Liver (tissue), 8 donors: ENCODE measurements at regions not wholly inside any gene's neighbourhood (a gene's known extent, or its start where the extent isn't known, plus 50 kb on each side); places are given as distances from the start of the nearest gene placed in this dataset.
A peak's percentile ranks its signal among the peaks of the same experiment; 100 is the strongest.

Experiments used
- DNase-seq: peaks from one replicate; pipeline ENCODE4 v3.0.0-alpha.2; 2017; ENCODE audit warnings: low spot score
- H3K27ac ChIP-seq, 2 donors: one replicate each; pipeline ENCODE4 v1.7.0; 2013; ENCODE audit warnings: inconsistent platforms in 2 of 2, low read length in 2 of 2, control low read depth in 1 of 2, low read depth in 1 of 2, mild to moderate bottlenecking in 1 of 2
- H3K27me3 ChIP-seq, 4 donors: one replicate each; pipeline versions ENCODE4 v1.6.1 to v1.7.0; 2013; ENCODE audit warnings: low read length in 3 of 4, inconsistent platforms in 1 of 4, mild to moderate bottlenecking in 1 of 4, moderate library complexity in 1 of 4; ENCODE audit not compliant: control insufficient read depth in 4 of 4, insufficient read depth in 4 of 4
- H3K36me3 ChIP-seq, 4 donors: one replicate each; pipeline versions ENCODE4 v1.6.1 to v1.7.0; 2013; ENCODE audit warnings: low read length in 3 of 4, mild to moderate bottlenecking in 3 of 4, low read depth in 1 of 4, moderate library complexity in 1 of 4; ENCODE audit not compliant: control insufficient read depth in 4 of 4, insufficient read depth in 3 of 4
- H3K4me1 ChIP-seq, 4 donors: one replicate each; pipeline versions ENCODE4 v1.6.1 to v1.7.0; 2013; ENCODE audit warnings: low read length in 3 of 4, mild to moderate bottlenecking in 3 of 4, moderate library complexity in 1 of 4; ENCODE audit not compliant: control insufficient read depth in 4 of 4, insufficient read depth in 4 of 4
- H3K4me3 ChIP-seq, 3 donors: one replicate each; pipeline versions ENCODE4 v1.6.1 to v1.7.0; 2013; ENCODE audit warnings: low read length in 3 of 3, control low read depth in 1 of 3, low read depth in 1 of 3, mild to moderate bottlenecking in 1 of 3
- H3K9ac ChIP-seq, 2 donors: one replicate each; pipeline ENCODE4 v1.7.0; 2013; ENCODE audit warnings: low read length in 2 of 2, mild to moderate bottlenecking in 2 of 2, moderate library complexity in 2 of 2, control low read depth in 1 of 2, low read depth in 1 of 2
- H3K9me3 ChIP-seq, 4 donors: one replicate each; pipeline versions ENCODE4 v1.6.1 to v1.7.0; 2013; ENCODE audit warnings: low read length in 3 of 4; ENCODE audit not compliant: control insufficient read depth in 4 of 4
- EGR1 ChIP-seq, 2 donors: IDR thresholded peaks; 2 replicates each; pipeline ENCODE4 v1.6.1; 2016 to 2018; ENCODE audit warnings: antibody characterized with exemption in 2 of 2, low read depth in 2 of 2
- FOXA2 ChIP-seq: IDR thresholded peaks from 2 replicates; pipeline ENCODE4 v1.6.1; 2016; ENCODE audit warnings: antibody characterized with exemption
- GABPA ChIP-seq, 2 donors: IDR thresholded peaks in 1 of 2; conservative IDR thresholded peaks in 1 of 2; 2 replicates each; pipeline ENCODE4 v1.6.1; 2016; ENCODE audit warnings: antibody characterized with exemption in 2 of 2, mild to moderate bottlenecking in 1 of 2, moderate library complexity in 1 of 2
- HNF4A ChIP-seq, 2 donors: conservative IDR thresholded peaks; 2 replicates each; pipeline ENCODE4 v1.6.1; 2016; ENCODE audit warnings: antibody characterized with exemption in 2 of 2, mild to moderate bottlenecking in 2 of 2
- HNF4G ChIP-seq: IDR thresholded peaks from 2 replicates; pipeline ENCODE4 v1.6.1; 2016; ENCODE audit warnings: antibody characterized with exemption
- NR2F2 ChIP-seq: IDR thresholded peaks from 2 replicates; pipeline ENCODE4 v1.6.1; 2016; ENCODE audit warnings: antibody characterized with exemption
- RAD21 ChIP-seq, 2 donors: IDR thresholded peaks; 2 replicates each; pipeline ENCODE4 v1.6.1; 2016; ENCODE audit warnings: antibody characterized with exemption in 2 of 2, mild to moderate bottlenecking in 2 of 2
- RXRA ChIP-seq, 2 donors: IDR thresholded peaks; 2 replicates each; pipeline ENCODE4 v1.6.1; 2017 to 2018; ENCODE audit warnings: antibody characterized with exemption in 2 of 2, mild to moderate bottlenecking in 1 of 2
- SP1 ChIP-seq: IDR thresholded peaks from 2 replicates; pipeline ENCODE4 v1.6.1; 2018; ENCODE audit warnings: antibody characterized with exemption, mild to moderate bottlenecking
- TAF1 ChIP-seq: conservative IDR thresholded peaks from 2 replicates; pipeline ENCODE4 v1.6.1; 2016; ENCODE audit warnings: antibody characterized with exemption, mild to moderate bottlenecking
- YY1 ChIP-seq: IDR thresholded peaks from 2 replicates; pipeline ENCODE4 v1.6.1; 2016; ENCODE audit warnings: antibody characterized with exemption, mild to moderate bottlenecking
- WGBS: extraction: QIAGEN DNeasy Blood & Tissue Kit; methylation state at CpG from one replicate; pipeline ENCODE4 v1.1.7; 2013; 5-methylcytosine and 5-hydroxymethylcytosine counted together
- TF ChIP-seq, protein P1 (sequence below): IDR thresholded peaks from 2 replicates; pipeline ENCODE4 v1.6.1; 2016; ENCODE audit warnings: antibody characterized with exemption
- TF ChIP-seq, protein P2 (sequence below): IDR thresholded peaks from 2 replicates; pipeline ENCODE4 v1.6.1; 2016; ENCODE audit warnings: antibody characterized with exemption
- TF ChIP-seq, protein P3 (sequence below): fragments of 150-350 bp; IDR thresholded peaks from 2 replicates; pipeline ENCODE4 v1.5.1; 2017; ENCODE audit warnings: improper control_type of control experiment, low read depth, low read length; ENCODE audit not compliant: missing input control
- TF ChIP-seq, protein P4 (sequence below): IDR thresholded peaks from 2 replicates; pipeline ENCODE4 v1.6.1; 2016; ENCODE audit warnings: antibody characterized with exemption
- TF ChIP-seq, protein P5 (sequence below): IDR thresholded peaks from 2 replicates; pipeline ENCODE4 v1.6.1; 2016; ENCODE audit warnings: antibody characterized with exemption, mild to moderate bottlenecking
- donor health status: healthy.
- donor health status: healthy.
- donor health status: healthy.
- donor health status: healthy.
- donor health status: healthy.

DNA sequence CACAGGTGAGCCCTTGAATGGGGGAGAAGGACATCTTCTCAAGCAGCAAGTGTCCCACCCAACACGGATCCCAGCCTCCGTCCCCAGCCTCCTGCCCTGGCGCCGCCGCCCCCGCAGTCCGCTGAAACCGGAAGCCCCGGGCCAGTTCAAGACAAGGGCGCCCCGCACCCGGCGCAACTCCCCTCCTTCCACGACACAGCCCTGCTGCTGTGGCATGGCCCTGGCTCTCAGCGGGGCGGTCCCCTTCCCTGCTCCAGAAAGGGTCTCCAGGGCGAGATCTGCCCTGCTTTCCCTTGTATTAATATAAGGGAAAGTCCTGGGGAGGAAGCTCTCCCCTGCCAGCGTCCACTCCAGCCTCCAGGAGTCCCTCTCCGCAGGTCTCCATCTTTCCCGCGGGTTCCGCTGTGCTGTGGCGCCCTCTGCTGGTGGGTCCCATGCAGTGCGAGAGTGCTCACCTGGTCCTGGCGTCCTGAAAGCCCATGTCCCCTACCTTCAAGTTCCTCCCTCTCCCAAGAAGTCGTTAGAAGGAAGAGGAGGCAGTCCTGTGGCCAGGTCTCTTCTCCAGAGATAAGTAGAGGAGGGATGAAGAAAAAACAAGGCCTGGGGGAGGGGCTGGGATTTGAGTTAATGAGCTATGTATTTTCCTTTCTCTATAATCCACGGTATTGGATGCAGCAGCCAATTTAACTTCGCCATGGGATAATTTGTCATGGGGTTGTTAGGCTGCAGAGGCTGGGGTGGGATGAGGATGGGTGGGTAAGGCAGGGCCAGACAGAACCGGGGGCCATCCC lies 176.0 kb downstream of the SMAD2 start:
- no peak overlapping the region for H3K9ac ChIP-seq
- peaks cover 0 to 3% (median 0%) of the 10 kb centered on the region in 4 donors for H3K9me3 ChIP-seq
- H3K4me1 ChIP-seq: no peaks in the 10 kb centered on the region
- TF ChIP-seq YY1 (no peak), RAD21 (IDR thresholded peaks at IDR 0.05) (peak; percentile 42 to 69), TAF1 (no peak), EGR1 (IDR thresholded peaks at IDR 0.05; ENCODE audit: low read depth in 2 of 2) (no peak)
- TF ChIP-seq, protein P1, sequence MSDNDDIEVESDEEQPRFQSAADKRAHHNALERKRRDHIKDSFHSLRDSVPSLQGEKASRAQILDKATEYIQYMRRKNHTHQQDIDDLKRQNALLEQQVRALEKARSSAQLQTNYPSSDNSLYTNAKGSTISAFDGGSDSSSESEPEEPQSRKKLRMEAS: no peak
- TF ChIP-seq, protein P2, sequence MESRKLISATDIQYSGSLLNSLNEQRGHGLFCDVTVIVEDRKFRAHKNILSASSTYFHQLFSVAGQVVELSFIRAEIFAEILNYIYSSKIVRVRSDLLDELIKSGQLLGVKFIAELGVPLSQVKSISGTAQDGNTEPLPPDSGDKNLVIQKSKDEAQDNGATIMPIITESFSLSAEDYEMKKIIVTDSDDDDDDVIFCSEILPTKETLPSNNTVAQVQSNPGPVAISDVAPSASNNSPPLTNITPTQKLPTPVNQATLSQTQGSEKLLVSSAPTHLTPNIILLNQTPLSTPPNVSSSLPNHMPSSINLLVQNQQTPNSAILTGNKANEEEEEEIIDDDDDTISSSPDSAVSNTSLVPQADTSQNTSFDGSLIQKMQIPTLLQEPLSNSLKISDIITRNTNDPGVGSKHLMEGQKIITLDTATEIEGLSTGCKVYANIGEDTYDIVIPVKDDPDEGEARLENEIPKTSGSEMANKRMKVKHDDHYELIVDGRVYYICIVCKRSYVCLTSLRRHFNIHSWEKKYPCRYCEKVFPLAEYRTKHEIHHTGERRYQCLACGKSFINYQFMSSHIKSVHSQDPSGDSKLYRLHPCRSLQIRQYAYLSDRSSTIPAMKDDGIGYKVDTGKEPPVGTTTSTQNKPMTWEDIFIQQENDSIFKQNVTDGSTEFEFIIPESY: no peak
- TF ChIP-seq, protein P3, sequence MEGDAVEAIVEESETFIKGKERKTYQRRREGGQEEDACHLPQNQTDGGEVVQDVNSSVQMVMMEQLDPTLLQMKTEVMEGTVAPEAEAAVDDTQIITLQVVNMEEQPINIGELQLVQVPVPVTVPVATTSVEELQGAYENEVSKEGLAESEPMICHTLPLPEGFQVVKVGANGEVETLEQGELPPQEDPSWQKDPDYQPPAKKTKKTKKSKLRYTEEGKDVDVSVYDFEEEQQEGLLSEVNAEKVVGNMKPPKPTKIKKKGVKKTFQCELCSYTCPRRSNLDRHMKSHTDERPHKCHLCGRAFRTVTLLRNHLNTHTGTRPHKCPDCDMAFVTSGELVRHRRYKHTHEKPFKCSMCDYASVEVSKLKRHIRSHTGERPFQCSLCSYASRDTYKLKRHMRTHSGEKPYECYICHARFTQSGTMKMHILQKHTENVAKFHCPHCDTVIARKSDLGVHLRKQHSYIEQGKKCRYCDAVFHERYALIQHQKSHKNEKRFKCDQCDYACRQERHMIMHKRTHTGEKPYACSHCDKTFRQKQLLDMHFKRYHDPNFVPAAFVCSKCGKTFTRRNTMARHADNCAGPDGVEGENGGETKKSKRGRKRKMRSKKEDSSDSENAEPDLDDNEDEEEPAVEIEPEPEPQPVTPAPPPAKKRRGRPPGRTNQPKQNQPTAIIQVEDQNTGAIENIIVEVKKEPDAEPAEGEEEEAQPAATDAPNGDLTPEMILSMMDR: peak; percentile 65
- TF ChIP-seq, protein P4, sequence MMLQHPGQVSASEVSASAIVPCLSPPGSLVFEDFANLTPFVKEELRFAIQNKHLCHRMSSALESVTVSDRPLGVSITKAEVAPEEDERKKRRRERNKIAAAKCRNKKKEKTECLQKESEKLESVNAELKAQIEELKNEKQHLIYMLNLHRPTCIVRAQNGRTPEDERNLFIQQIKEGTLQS: no peak
- H3K27me3 ChIP-seq: no peaks in the 10 kb centered on the region
- DNase-seq: peak; percentile 64
- H3K36me3 ChIP-seq: no peaks in the 10 kb centered on the region
- no peak overlapping the region for H3K27ac ChIP-seq
- 55% methylated on average over 29 of the region's 29 CpGs for WGBS
- no peak overlapping the region for H3K4me3 ChIP-seq

DNA sequence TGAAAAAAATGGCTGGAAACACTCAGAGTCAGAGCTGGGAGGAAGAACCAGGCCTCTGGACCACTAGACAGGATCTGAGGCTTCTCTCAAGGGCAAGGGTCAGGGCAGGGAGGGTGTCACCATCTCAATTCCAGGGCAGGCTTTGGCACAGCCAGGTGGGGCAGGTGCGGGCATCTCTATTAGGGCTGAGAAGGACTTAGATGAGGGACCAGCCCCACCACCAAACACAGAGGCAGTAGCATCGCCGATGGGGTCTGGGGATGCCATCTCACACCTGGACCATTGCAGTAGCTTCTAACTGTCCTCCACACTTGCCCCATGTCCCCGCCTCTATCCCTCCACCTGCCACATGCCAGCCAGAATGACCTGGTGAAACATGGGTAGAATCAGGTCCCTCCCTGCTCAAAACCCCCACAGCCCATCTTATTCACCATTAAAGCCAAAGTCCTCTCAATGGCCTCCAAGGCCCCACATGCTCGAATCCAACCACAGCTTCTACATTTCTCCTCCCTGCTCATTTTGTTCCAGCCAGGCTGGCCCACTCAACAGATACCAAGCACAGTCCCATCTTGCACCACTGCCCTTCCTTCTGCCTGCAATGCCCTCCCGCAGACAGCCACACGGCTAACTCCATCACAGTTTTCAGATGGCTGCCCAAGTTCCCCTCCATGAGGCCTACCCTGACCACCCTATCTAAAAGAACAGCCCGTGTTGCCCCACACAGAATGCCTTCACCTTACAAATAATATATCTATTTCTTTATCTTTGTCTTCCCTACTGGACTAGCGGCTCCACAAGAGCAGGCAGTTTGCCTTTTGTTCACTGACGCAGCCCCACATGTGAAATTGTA lies 177.4 kb downstream of the SMAD2 start:
- TF ChIP-seq RAD21 (IDR thresholded peaks at IDR 0.05) (no peak), EGR1 (IDR thresholded peaks at IDR 0.05; ENCODE audit: low read depth in 2 of 2) (no peak), NR2F2 (no peak), FOXA2 (no peak), HNF4G (no peak), GABPA (IDR thresholded peaks at IDR 0.05 in 1 of 2, conservative IDR thresholded peaks at IDR 0.05 in 1 of 2) (no peak), SP1 (no peak), TAF1 (no peak), RXRA (IDR thresholded peaks at IDR 0.05) (no peak), HNF4A (conservative IDR thresholded peaks at IDR 0.05) (no peak)
- TF ChIP-seq, protein P1: no peak
- TF ChIP-seq, protein P5, sequence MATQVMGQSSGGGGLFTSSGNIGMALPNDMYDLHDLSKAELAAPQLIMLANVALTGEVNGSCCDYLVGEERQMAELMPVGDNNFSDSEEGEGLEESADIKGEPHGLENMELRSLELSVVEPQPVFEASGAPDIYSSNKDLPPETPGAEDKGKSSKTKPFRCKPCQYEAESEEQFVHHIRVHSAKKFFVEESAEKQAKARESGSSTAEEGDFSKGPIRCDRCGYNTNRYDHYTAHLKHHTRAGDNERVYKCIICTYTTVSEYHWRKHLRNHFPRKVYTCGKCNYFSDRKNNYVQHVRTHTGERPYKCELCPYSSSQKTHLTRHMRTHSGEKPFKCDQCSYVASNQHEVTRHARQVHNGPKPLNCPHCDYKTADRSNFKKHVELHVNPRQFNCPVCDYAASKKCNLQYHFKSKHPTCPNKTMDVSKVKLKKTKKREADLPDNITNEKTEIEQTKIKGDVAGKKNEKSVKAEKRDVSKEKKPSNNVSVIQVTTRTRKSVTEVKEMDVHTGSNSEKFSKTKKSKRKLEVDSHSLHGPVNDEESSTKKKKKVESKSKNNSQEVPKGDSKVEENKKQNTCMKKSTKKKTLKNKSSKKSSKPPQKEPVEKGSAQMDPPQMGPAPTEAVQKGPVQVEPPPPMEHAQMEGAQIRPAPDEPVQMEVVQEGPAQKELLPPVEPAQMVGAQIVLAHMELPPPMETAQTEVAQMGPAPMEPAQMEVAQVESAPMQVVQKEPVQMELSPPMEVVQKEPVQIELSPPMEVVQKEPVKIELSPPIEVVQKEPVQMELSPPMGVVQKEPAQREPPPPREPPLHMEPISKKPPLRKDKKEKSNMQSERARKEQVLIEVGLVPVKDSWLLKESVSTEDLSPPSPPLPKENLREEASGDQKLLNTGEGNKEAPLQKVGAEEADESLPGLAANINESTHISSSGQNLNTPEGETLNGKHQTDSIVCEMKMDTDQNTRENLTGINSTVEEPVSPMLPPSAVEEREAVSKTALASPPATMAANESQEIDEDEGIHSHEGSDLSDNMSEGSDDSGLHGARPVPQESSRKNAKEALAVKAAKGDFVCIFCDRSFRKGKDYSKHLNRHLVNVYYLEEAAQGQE: no peak
- TF ChIP-seq, protein P2: no peak
- Histone ChIP-seq H3K9me3 (no peaks in the 10 kb centered on the region), H3K4me3 (no peak overlapping the region), H3K27me3 (no peaks in the 10 kb centered on the region), H3K4me1 (peaks cover 0 to 4% (median 2%) of the 10 kb centered on the region in 4 donors), H3K27ac (no peak overlapping the region), H3K9ac (no peak overlapping the region), H3K36me3 (no peaks in the 10 kb centered on the region)
- 94% methylated on average over 10 of the region's 10 CpGs for WGBS
- peak; percentile 23 for DNase-seq
